K562 (cell line): ENCODE measurements at regions not wholly inside any gene's neighbourhood (a gene's known extent, or its start where the extent isn't known, plus 50 kb on each side); places are given as distances from the start of the nearest gene placed in this dataset.

Source experiments
- ATAC-seq: fragments of 200-7000 bp; cut with Tn5 transposase; 3 replicates; pipeline ENCODE4 v1.9.1; 2020; ENCODE audit warnings: moderate library complexity
- BruUV-seq: library from RNA; stranded (reverse); fragments of 400-500 nt; replicated peaks from 2 replicates; lab custom pipeline; 2021; lab: Mats Ljungman, UMichigan
- CTCF ChIA-PET: fragments of 300-600 bp; formaldehyde crosslinking; extraction: SDS; loops from one replicate; lab custom pipeline; 2021; ENCODE audit warnings: low intra/inter-chr PET ratio; lab: Yijun Ruan, JAX
- POLR2A ChIA-PET: fragments of 300-600, 350-650 bp; sonication (Branson Sonifier 250); formaldehyde crosslinking; extraction: SDS; loops from one replicate; lab custom pipeline; 2021; ENCODE audit warnings: antibody characterized with exemption, inconsistent platforms; lab: Yijun Ruan, JAX
- DNase-seq, 4 experiments: peaks; one replicate each; pipeline versions ENCODE4 v3.0.0 to v3.0.0-alpha.2; 2011 to 2018; ENCODE audit warnings: low spot score in 3 of 4, mixed read lengths in 3 of 4; ENCODE audit errors: extremely low read depth in 1 of 4
- FAIRE-seq: peaks from 2 replicates; lab custom pipeline; 2011; peaks lifted over from hg19 to GRCh38; lab: Jason Lieb, UNC
- H2AFZ ChIP-seq: 2 replicates; pipeline ENCODE4 v1.6.0; 2011; ENCODE audit warnings: low read depth, low read length, control low read depth, inconsistent platforms
- H3K27ac ChIP-seq: fragments of 200-600 bp; 3 replicates; pipeline ENCODE4 v1.8.0; 2011; ENCODE audit warnings: low read depth, mild to moderate bottlenecking, control low read depth, inconsistent platforms, low read length, moderate library complexity, mixed read lengths; ENCODE audit errors: extremely low read depth
- H3K27me3 ChIP-seq, 2 experiments: fragments of 300-600 bp in 1 of 2; 2 replicates in 1 of 2; 3 replicates in 1 of 2; pipeline versions ENCODE4 v1.6.0 to v1.8.0; 2011; ENCODE audit warnings: inconsistent platforms in 2 of 2, low read length in 2 of 2, mild to moderate bottlenecking in 1 of 2, mixed read lengths in 1 of 2, moderate library complexity in 1 of 2; ENCODE audit not compliant: control insufficient read depth in 2 of 2, insufficient read depth in 2 of 2
- H3K36me3 ChIP-seq: fragments of 300-600 bp; 3 replicates; pipeline ENCODE4 v1.8.0; 2011; ENCODE audit warnings: mild to moderate bottlenecking, low read length, inconsistent platforms; ENCODE audit not compliant: control insufficient read depth, insufficient read depth
- H3K4me1 ChIP-seq, 2 experiments: fragments of 200-600 bp in 1 of 2; replicated peaks in 1 of 2; 2 replicates in 1 of 2; 3 replicates in 1 of 2; pipeline versions ENCODE4 v1.5.1 to v1.8.0; 2011; ENCODE audit warnings: inconsistent platforms in 2 of 2, low read length in 2 of 2, mild to moderate bottlenecking in 1 of 2, mixed read lengths in 1 of 2, moderate library complexity in 1 of 2; ENCODE audit not compliant: control insufficient read depth in 2 of 2, insufficient read depth in 2 of 2
- H3K4me2 ChIP-seq: 2 replicates; pipeline ENCODE4 v1.6.1; 2011; ENCODE audit warnings: low read length, control low read depth, inconsistent platforms, mixed read lengths; ENCODE audit not compliant: insufficient read depth
- H3K4me3 ChIP-seq: fragments of 200-600 bp; sonication (generic), shearing (Covaris generic); 2 replicates; pipeline ENCODE4 v1.5.1; 2016; ENCODE audit warnings: control low read depth, inconsistent platforms
- H3K79me2 ChIP-seq: fragments of 200-600 bp; 3 replicates; pipeline ENCODE4 v1.8.0; 2011; ENCODE audit warnings: low read length, inconsistent platforms; ENCODE audit not compliant: control insufficient read depth, insufficient read depth
- H3K9ac ChIP-seq, 2 experiments: 2 replicates each; pipeline versions ENCODE4 v1.6.0 to v1.6.1; 2011; ENCODE audit warnings: low read depth in 2 of 2, low read length in 2 of 2, control low read depth in 1 of 2, inconsistent platforms in 1 of 2, mild to moderate bottlenecking in 1 of 2, mixed read lengths in 1 of 2; ENCODE audit not compliant: insufficient read depth in 1 of 2
- H3K9me1 ChIP-seq: one replicate; pipeline ENCODE4 v1.6.0; 2011; ENCODE audit warnings: inconsistent platforms, mild to moderate bottlenecking, low read length, moderate library complexity; ENCODE audit not compliant: control insufficient read depth, insufficient read depth
- H3K9me3 ChIP-seq: replicated peaks from 2 replicates; pipeline ENCODE4 v1.5.1; 2011; ENCODE audit warnings: low read depth, low read length, inconsistent platforms; ENCODE audit not compliant: control insufficient read depth, insufficient read depth
- H4K20me1 ChIP-seq: replicated peaks from 2 replicates; pipeline ENCODE4 v1.6.1; 2011; ENCODE audit warnings: low read length, inconsistent platforms, mixed read lengths; ENCODE audit not compliant: control insufficient read depth, insufficient read depth
- CHD4 ChIP-seq: fragments of 200-600 bp; sonication (generic); IDR thresholded peaks from 3 replicates; pipeline ENCODE4 v1.6.1; 2012; ENCODE audit warnings: low read depth, mild to moderate bottlenecking, mixed read lengths, low read length, inconsistent platforms; ENCODE audit not compliant: insufficient read depth, insufficient replicate concordance, poor library complexity, severe bottlenecking
- ELF2 ChIP-seq: fragments of 250-450 bp; sonication (Bioruptor Pico); IDR thresholded peaks from 2 replicates; pipeline ENCODE4 v1.5.0; 2021; ENCODE audit warnings: mild to moderate bottlenecking
- GTF2E2 ChIP-seq: fragments of 200-800 bp; sonication (Bioruptor generic); IDR thresholded peaks from 2 replicates; pipeline ENCODE4 v1.6.1; 2016; ENCODE audit warnings: missing genetic modification characterization, missing compliant biosample characterization
- HBP1 ChIP-seq: fragments of 450-650 bp; formaldehyde crosslinking; IDR thresholded peaks from 2 replicates; pipeline ENCODE4 v1.4.0; 2022; ENCODE audit warnings: missing genetic modification characterization
- KAT8 ChIP-seq: fragments of 450-650 bp; IDR thresholded peaks from 2 replicates; pipeline ENCODE4 v1.6.1; 2016; ENCODE audit warnings: low read depth, mild to moderate bottlenecking
- NFE2L1 ChIP-seq: fragments of 450-650 bp; IDR thresholded peaks from 2 replicates; pipeline ENCODE4 v1.6.1; 2016; ENCODE audit warnings: missing genetic modification characterization, low read depth, mild to moderate bottlenecking, missing compliant biosample characterization, moderate library complexity, borderline replicate concordance
- PCBP2 ChIP-seq: fragments of 200-400 bp; formaldehyde crosslinking; IDR thresholded peaks from 2 replicates; pipeline ENCODE4 v1.6.1; 2018; ENCODE audit warnings: low read length, low read depth, mild to moderate bottlenecking, moderate library complexity; ENCODE audit not compliant: poor library complexity, severe bottlenecking
- POLR2AphosphoS5 ChIP-seq: IDR thresholded peaks from 2 replicates; pipeline ENCODE4 v1.6.1; 2011; ENCODE audit warnings: mild to moderate bottlenecking, low read depth, low read length, moderate library complexity; ENCODE audit not compliant: control insufficient read depth, insufficient read depth
- SAP30 ChIP-seq: fragments of 200-600 bp; sonication (generic); IDR thresholded peaks from 2 replicates; pipeline ENCODE4 v1.6.1; 2012; ENCODE audit warnings: borderline replicate concordance, low read depth, mild to moderate bottlenecking, moderate library complexity, low read length, control low read depth, inconsistent platforms; ENCODE audit not compliant: insufficient read depth, poor library complexity, severe bottlenecking
- SNIP1 ChIP-seq: fragments of 450-650 bp; IDR thresholded peaks from 2 replicates; pipeline ENCODE4 v1.7.1; 2017; ENCODE audit warnings: low read depth, mild to moderate bottlenecking
- ZKSCAN3 ChIP-seq: fragments of 250-450 bp; sonication (Bioruptor Pico); IDR thresholded peaks from 2 replicates; pipeline ENCODE4 v1.4.0; 2020
- ZNF24 ChIP-seq: fragments of 450-650 bp; IDR thresholded peaks from 2 replicates; pipeline ENCODE4 v1.6.1; 2016
- ZNF445 ChIP-seq: fragments of 250-450 bp; sonication (Bioruptor Pico); IDR thresholded peaks from 2 replicates; pipeline ENCODE4 v1.4.0; 2020; ENCODE audit warnings: low read depth, mild to moderate bottlenecking, moderate library complexity
- ZNF584 ChIP-seq: fragments of 200-800 bp; sonication (Bioruptor generic); IDR thresholded peaks from 2 replicates; pipeline ENCODE4 v1.6.1; 2016; ENCODE audit warnings: low read depth, mild to moderate bottlenecking, missing genetic modification characterization, missing compliant biosample characterization
- WGBS: fragments of 100-300 bp; shearing (Covaris generic); methylation state at CpG from one replicate; pipeline ENCODE4 v1.1.6; 2016; ENCODE audit warnings: low coverage, mixed read lengths; ENCODE audit not compliant: insufficient coverage; ENCODE audit errors: missing lambda C conversion rate; 5-methylcytosine and 5-hydroxymethylcytosine counted together
- in situ Hi-C: fragments of 300-500 bp; cut with MboI; formaldehyde crosslinking; loops from 4 replicates; pipeline ENCODE4 v1.15.0; 2018; ENCODE audit warnings: inconsistent platforms, mixed read lengths
- intact Hi-C: fragments of 100-400 bp; cut with micrococcal nuclease; formaldehyde crosslinking; loops from 2 replicates; pipeline ENCODE4 v1.14.2; 2022
- TF ChIP-seq, protein P1 (sequence below): sonication (generic); formaldehyde crosslinking; IDR thresholded peaks from 2 replicates; pipeline ENCODE4 v1.8.1; 2022; ENCODE audit warnings: missing genetic modification reagents

DNA sequence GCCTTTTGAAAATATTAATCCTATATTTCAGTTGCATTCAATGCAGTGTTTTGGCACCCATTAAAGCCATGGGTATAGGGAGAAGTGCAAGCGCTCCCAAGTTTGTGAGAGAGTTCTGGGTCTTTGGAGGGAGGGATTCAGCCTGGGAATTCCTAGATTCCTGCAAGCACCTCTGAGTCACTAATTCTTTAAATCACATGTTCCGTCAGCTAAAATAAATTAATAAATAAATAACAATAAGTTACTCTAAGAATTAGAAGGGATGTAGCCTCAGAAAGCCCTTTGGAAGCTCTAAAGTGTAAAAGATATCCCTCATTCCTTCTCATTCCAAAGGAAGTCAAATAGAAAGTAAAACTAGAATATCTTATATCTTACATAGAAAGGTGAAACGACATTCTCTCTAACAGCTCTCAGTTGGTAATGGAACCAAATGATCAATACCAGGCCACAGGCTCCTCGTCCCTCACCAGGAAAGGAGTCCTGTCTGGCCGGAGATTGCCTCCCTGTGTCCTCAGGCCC lies 222.4 kb upstream of the RBBP8 start (continued):
- TF ChIP-seq KAT8: no peak
- no peak for TF ChIP-seq SNIP1
- TF ChIP-seq ELF2: no peak
- no peak for TF ChIP-seq NFE2L1 (tag)

DNA sequence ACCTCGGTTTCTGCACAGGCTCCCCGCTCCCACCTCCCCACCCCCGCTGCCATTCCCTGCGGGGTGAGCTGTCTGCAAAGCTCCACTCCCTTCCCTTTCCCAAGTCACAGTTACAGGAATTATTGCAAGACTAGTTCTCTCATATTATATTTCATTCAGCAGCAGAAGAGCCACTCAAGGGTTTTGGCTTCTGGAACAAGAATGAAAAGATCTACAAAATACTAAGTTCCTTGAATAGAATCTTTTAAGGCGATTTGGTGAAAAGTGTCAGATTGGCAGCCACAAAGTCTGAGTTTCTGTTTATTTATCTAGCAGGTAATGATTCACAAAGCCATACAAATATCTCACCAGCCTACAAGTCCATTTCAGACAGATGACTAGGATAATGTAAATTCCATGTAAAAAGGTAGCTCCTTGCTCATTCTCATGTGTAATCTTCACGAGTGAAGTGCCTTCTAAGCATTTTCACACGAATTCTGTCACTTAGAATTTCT lies 221.9 kb upstream of the RBBP8 start:
- intact Hi-C loops: no loop called here
- H3K27me3 ChIP-seq: peaks cover 4 to 5% of the 10 kb centered on the region in 2 experiments; a peak in 4 of 5 replicates
- TF ChIP-seq GTF2E2 (no peak), ZNF445 (CRISPR knock-in tag) (no peak), ZNF24 (no peak), SAP30 (no peak), HBP1 (CRISPR knock-in tag) (no peak), ZKSCAN3 (no peak), ZNF584 (CRISPR knock-in tag) (no peak), POLR2AphosphoS5 (no peak), PCBP2 (no peak), CHD4 (no peak)
- TF ChIP-seq, protein P1, sequence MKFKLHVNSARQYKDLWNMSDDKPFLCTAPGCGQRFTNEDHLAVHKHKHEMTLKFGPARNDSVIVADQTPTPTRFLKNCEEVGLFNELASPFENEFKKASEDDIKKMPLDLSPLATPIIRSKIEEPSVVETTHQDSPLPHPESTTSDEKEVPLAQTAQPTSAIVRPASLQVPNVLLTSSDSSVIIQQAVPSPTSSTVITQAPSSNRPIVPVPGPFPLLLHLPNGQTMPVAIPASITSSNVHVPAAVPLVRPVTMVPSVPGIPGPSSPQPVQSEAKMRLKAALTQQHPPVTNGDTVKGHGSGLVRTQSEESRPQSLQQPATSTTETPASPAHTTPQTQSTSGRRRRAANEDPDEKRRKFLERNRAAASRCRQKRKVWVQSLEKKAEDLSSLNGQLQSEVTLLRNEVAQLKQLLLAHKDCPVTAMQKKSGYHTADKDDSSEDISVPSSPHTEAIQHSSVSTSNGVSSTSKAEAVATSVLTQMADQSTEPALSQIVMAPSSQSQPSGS (CRISPR knock-in tag): no peak
- TF ChIP-seq, all 486 proteins: peak for 0
- Histone ChIP-seq H3K4me1 (no peaks in the 10 kb centered on the region), H3K36me3 (no peaks in the 10 kb centered on the region), H3K9me1 (no peaks in the 10 kb centered on the region), H3K9ac (no peak overlapping the region), H3K79me2 (no peaks in the 10 kb centered on the region), H3K27ac (no peak overlapping the region), H3K4me3 (no peak overlapping the region), H3K4me2 (no peak overlapping the region), H2AFZ (no peak overlapping the region), H4K20me1 (no peaks in the 10 kb centered on the region), H3K9me3 (no peaks in the 10 kb centered on the region)
- no peak for DNase-seq
- ATAC-seq: no peak
- WGBS: under 1% methylated on average over 7 of the region's 7 CpGs
- in situ Hi-C loops: no loop called here
- FAIRE-seq: no peak
- BruUV-seq: no TSS peak
- ChIA-PET CTCF (no interaction called here), POLR2A (interaction anchor here (1.9 kb wide), 1 partner anchor 12 kb away, joined by 5 read pairs; no protein-coding TSS in a partner anchor)
